GM18867 (cell line): ENCODE measurements at regions not wholly inside any gene's neighbourhood (a gene's known extent, or its start where the extent isn't known, plus 50 kb on each side); places are given as distances from the start of the nearest gene placed in this dataset.
"Not testable (repeated sequence)": the region's sequence is repeated elsewhere in the genome, so short reads cannot be mapped to it uniquely, and the experiment has no call there.

Experiments
- ATAC-seq: cut with Tn5 transposase; IDR thresholded peaks from one replicate; pipeline ENCODE4 v1.9.1; 2021; ENCODE audit warnings: mild to moderate bottlenecking, moderate library complexity; ENCODE audit not compliant: unreplicated experiment

DNA sequence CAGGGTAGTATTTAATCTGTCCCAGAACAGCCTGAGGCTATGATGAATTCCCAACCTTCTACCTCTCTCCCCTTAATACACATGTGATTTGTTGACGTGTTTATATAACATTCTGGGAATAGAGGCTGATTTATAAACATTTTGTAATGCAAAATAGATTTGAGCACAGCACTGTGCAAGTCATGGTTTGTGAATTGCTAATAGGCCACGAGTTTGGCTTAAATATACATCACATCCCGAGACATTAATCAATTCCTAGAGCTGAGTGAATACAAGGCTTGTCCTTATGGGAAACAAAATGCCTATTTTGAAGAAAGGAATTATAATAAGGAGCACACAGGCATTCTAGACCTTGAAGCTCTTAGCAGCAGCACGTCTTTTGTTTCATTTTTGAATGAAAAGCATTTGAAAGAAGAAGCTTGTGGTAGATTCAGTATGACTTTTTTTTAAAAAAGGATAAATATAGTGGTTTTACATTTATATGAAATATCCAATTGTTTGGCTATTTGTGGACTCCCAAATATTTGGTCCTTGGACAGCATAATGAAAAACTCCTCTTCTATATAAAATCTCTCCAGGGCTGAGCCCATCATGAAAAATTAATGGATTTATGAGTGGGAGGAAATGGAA is 116.4 kb downstream of the SLC17A6 start:
- no peak for ATAC-seq

DNA sequence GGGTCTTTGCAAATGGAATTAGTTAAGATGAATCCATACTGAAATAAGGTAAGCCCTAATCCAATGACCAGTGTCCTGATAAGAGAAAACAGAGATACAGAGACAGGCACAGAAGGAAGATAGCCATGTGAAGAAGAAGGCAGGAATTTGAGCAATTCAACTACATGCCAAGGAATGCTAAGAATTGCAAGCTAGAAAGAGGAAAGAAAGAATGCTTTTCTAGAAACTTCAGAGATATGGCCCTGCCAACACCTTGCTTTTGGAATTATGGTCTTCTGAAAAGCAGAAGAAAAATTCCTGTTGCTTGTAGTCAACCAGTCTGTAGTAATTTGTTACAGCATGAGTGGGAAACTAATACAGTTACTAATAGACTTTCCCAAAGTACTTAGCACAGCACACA is 111.3 kb downstream of the SLC17A6 start:
- ATAC-seq = no peak

DNA sequence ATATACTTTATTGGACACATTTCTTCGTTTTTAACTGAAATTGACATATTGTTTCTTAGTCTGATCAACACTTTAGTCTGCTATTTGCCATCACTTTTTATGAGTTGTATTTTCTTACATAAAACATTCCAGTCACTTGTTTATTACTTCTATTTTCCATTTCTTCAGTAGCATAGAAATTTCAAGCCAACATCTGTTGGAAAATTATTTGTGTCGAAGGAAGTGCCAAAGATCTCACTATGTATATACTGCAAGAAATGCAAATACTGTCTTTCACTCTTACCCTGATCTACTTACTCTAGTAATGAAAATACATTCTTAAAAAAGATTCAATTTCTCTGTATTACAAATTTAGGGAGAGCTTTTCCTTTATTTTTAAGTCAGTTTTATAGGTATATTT is 105.9 kb downstream of the SLC17A6 start:
- ATAC-seq = no peak

DNA sequence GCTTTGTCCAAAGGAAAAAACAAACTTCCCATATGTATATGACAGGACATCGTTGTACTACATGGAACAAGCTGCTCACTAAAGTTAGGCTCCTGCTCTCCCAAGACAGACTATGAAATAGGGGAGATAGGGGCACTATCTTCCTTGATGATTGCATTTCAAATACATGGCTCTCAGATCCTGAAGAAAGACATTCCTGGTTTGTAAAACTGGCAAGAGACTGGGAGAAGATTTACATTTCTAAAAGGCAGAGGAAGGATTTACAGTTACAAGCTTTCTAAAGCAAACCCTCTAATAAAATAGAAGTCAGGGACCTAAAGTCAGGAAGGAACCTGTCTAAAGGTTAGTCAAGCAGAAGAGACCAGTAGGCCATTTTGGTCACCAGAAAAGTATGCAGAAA is 103.7 kb downstream of the SLC17A6 start:
- no peak for ATAC-seq

DNA sequence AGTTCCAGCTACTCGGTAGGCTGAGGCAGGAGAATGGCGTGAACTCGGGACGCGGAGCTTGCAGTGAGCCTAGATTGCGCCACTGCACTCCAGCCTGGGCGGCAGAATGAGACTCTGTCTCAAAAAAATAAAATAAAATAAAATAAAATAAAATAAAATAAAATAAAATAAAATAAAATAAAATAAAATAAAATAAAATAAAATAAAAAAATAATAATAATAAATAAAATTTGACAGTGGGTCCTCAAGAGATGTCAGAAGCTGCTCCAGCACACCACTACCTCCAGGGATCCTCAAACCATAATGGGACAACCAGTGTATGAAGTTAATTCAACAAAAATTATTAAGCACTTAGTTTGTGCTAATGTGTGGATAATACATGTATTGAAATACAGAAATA is 97.4 kb downstream of the SLC17A6 start:
- not testable (repeated sequence) for ATAC-seq

DNA sequence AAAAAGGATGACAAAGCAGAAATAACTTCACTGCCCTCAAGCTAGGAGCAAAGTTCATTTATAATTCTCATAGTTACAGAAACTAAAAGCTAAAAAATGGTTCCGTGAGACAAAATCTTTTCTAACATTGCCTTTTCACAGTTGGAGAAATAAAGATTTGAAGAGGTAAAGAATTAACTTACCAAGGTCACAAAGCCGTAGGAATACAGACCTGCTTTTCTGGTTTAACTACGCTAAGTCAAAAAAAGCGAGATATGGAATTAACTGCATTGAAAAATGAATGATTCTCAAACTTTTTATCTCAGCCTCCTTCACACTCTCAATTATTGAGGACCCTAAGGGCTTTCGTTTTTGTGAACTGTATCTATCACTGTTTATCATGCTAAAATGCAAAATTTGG is 95.3 kb downstream of the SLC17A6 start:
- no peak for ATAC-seq

DNA sequence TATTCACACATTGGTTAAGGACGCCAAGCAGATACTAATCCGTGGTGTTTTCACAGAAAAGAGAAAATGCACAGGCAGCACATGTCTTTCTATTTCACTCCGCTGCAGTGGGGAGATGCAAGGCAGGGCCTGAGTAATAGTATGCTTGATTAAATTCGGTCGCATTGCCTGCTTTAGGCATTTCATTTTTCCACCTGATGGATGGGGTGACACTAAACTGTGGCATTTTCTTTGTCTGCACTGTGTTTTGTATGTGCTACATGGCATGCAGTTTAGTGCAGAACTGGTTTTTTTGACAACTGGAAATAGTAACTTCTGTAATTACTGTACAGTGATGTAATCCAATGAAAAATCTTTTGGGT is 94.9 kb downstream of the SLC17A6 start:
- ATAC-seq = no peak

DNA sequence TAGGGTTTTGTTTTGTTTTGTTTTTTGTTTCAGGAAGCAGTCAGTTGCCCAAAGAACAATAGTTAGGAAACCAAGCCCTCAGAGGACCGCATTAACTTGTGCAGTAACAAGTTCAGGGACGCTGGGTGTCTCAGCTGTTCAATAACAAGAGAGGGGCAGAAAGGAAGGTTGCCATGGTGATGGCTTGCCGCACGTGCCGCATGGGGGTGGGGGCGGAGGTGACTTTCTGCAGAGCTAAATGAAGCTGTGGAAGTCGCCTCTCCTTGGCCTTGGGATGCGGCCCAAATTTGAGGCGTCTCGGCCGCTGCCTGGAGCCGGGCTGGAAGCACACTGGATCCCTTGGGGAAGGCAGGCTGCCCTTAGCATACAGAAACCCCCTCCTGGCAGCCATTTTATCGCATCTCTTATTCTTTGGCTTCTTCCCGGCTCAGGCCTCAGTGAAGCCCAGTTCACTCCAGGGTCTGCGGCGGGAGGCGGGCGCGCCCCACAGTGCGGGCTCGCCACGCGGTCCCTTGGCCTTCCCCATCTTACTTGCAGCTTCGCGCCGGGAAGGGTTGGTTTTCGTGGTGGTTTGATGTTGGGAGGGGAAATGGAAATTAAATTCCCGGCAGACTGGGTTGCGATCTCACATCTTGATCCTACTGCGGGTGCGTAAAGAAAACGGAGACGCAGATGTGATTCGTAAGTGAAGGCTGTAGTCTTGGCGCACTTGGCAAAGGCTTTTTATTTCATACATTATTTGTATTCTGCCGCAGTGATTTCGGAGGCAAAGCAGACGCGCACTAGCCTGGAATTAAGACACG is 94.3 kb downstream of the SLC17A6 start:
- no peak for ATAC-seq

DNA sequence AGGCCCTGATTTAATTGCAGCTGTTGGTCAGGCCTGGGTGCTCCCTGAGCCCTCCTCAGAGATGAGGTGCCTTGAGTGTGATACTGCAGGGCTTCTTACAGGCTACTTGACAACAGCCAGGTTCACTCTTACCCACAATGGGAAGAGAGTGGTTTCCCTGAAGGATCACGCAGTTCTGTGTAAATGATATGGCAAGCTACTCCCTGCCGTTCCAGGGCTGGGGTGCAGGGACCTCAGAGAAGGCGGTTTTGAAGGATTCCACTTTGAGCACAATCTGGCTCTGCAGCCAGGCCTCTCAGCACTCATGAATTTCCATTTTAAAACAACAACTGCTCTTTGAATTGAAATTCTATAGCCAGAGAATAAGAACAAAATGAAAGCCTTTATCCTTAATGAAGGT is 92.9 kb downstream of the SLC17A6 start:
- ATAC-seq = no peak

DNA sequence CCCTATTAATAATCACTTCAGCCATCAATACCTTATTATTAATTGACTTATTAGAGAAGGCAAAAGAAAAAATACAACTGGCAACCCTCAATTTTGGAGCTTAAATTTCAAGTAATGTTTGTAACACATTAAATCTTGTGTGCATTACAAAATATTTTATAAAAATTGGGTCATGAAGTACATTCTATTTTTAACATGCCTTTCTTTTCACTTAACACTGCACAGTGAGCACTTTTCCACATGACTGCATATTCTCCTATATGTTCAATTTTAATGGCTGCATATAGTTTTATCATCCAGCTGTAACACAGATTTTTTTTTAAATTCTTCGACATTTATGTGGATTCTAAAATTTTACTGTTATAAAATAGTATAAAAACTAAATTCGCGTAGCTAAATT is 92.5 kb downstream of the SLC17A6 start:
- ATAC-seq = no peak

DNA sequence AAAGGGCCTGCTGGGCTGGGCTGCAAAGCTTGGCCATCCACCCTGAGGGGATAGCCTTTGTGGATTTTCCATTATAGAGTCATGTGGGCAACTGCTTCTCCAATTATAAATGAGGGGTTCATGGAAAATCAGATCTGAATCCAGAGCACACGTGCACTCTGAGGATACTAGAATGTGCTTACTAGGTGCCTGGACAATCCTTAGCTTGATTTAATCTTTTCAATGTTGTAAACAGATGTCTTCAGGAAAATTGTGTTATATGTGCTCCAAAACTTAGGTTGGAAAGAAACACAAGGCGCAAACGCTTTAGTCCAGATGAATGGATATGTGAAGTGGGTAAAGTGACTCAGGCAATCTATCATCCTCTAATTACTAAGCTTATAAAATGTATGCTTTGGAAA is 92.0 kb downstream of the SLC17A6 start:
- ATAC-seq = no peak
